H1 (cell line): ENCODE measurements at regions not wholly inside any gene's neighbourhood (a gene's known extent, or its start where the extent isn't known, plus 50 kb on each side); places are given as distances from the start of the nearest gene placed in this dataset.

Source experiments
- CTCF ChIA-PET: fragments of 300-600 bp; sonication (Branson Sonifier 250); formaldehyde crosslinking; loops from one replicate; lab custom pipeline; 2021; ENCODE audit not compliant: partially characterized antibody; lab: Charles Lee
- POLR2A ChIA-PET: fragments of 300-600 bp; sonication (Branson Sonifier 250); formaldehyde crosslinking; loops from one replicate; lab custom pipeline; 2021; ENCODE audit warnings: inconsistent platforms; ENCODE audit not compliant: partially characterized antibody; lab: Charles Lee
- DNase-seq, 2 experiments: peaks; one replicate each; pipeline versions ENCODE4 v3.0.0 to v3.0.0-alpha.2; 2010 to 2022; ENCODE audit warnings: low spot score in 2 of 2, low read depth in 1 of 2, mixed read lengths in 1 of 2
- FAIRE-seq: peaks from 2 replicates; lab custom pipeline; 2011; peaks lifted over from hg19 to GRCh38; lab: Jason Lieb, UNC
- H2AFZ ChIP-seq: 2 replicates; pipeline ENCODE4 v1.8.1; 2012; ENCODE audit warnings: low read length, inconsistent platforms
- H2AK5ac ChIP-seq: 2 replicates; pipeline ENCODE4 v1.6.1; 2013; ENCODE audit warnings: low read depth, low read length
- H2BK120ac ChIP-seq: replicated peaks from 2 replicates; pipeline ENCODE3; 2013; ENCODE audit warnings: low read depth, low read length, inconsistent platforms
- H2BK12ac ChIP-seq: 2 replicates; pipeline ENCODE4 v1.6.1; 2013; ENCODE audit warnings: low read depth, low read length
- H2BK15ac ChIP-seq: 2 replicates; pipeline ENCODE4 v1.6.1; 2013; ENCODE audit warnings: low read length
- H2BK20ac ChIP-seq: 2 replicates; pipeline ENCODE4 v1.6.1; 2013; ENCODE audit warnings: low read length
- H2BK5ac ChIP-seq: 2 replicates; pipeline ENCODE4 v1.6.1; 2013; ENCODE audit warnings: low read depth, low read length
- H3K14ac ChIP-seq: 2 replicates; pipeline ENCODE4 v1.6.1; 2013; ENCODE audit warnings: inconsistent platforms; ENCODE audit not compliant: insufficient read length
- H3K18ac ChIP-seq: 2 replicates; pipeline ENCODE4 v1.6.1; 2013; ENCODE audit warnings: low read length; ENCODE audit errors: extremely low read depth
- H3K23ac ChIP-seq: 2 replicates; pipeline ENCODE4 v1.6.1; 2013; ENCODE audit warnings: inconsistent platforms; ENCODE audit not compliant: insufficient read length
- H3K23me2 ChIP-seq: 2 replicates; pipeline ENCODE4 v1.6.1; 2013; ENCODE audit warnings: low read depth, low read length
- H3K27ac ChIP-seq: 2 replicates; pipeline ENCODE4 v1.6.1; 2011; ENCODE audit warnings: low read depth, low read length, inconsistent platforms
- H3K27me3 ChIP-seq, 4 experiments: replicated peaks in 1 of 4; 1 replicate in 1 of 4; 2 replicates in 3 of 4; pipeline versions ENCODE4 v1.6.1 to v1.8.1; 2011 to 2013; ENCODE audit warnings: low read length in 3 of 4, mild to moderate bottlenecking in 3 of 4, inconsistent platforms in 2 of 4, mixed read lengths in 2 of 4, moderate library complexity in 1 of 4; ENCODE audit not compliant: control insufficient read depth in 3 of 4, insufficient read depth in 3 of 4; ENCODE audit errors: extremely low read depth in 1 of 4
- H3K36me3 ChIP-seq, 4 experiments: 2 replicates each; pipeline versions ENCODE4 v1.6.1 to v1.8.1; 2011 to 2013; ENCODE audit warnings: mild to moderate bottlenecking in 4 of 4, low read length in 3 of 4, moderate library complexity in 2 of 4, control low read depth in 1 of 4, inconsistent platforms in 1 of 4; ENCODE audit not compliant: insufficient read depth in 4 of 4, control insufficient read depth in 2 of 4
- H3K4ac ChIP-seq: replicated peaks from 2 replicates; pipeline ENCODE3; 2013; ENCODE audit warnings: low read length, low read depth, mixed read lengths, inconsistent platforms; ENCODE audit not compliant: insufficient read length
- H3K4me1 ChIP-seq, 4 experiments: replicated peaks in 1 of 4; 1 replicate in 1 of 4; 2 replicates in 3 of 4; pipeline versions ENCODE4 v1.6.1 to v1.8.1; 2011 to 2013; ENCODE audit warnings: low read length in 3 of 4, inconsistent platforms in 2 of 4, mixed read lengths in 1 of 4; ENCODE audit not compliant: insufficient read depth in 4 of 4, control insufficient read depth in 3 of 4
- H3K4me2 ChIP-seq, 2 experiments: 2 replicates each; pipeline versions ENCODE4 v1.6.1 to v1.8.1; 2011 to 2013; ENCODE audit warnings: low read depth in 2 of 2, low read length in 2 of 2, control low read depth in 1 of 2, inconsistent platforms in 1 of 2, mild to moderate bottlenecking in 1 of 2; ENCODE audit not compliant: insufficient read depth in 1 of 2
- H3K4me3 ChIP-seq, 4 experiments: fragments of 200-600, 300-600 bp in 1 of 4; sonication (generic), shearing (Covaris generic), sonication (Bioruptor Twin) in 1 of 4; 2 replicates each; pipeline versions ENCODE4 v1.5.1 to v1.8.1; 2011 to 2016; ENCODE audit warnings: low read length in 4 of 4, low read depth in 3 of 4, control low read depth in 2 of 4, inconsistent platforms in 2 of 4, mild to moderate bottlenecking in 2 of 4, mixed read lengths in 1 of 4, moderate library complexity in 1 of 4; ENCODE audit not compliant: insufficient read depth in 2 of 4; ENCODE audit errors: extremely low read depth in 1 of 4
- H3K56ac ChIP-seq: replicated peaks from 2 replicates; pipeline ENCODE3; 2013; ENCODE audit warnings: low read depth, mild to moderate bottlenecking, mixed read lengths, low read length, inconsistent platforms; ENCODE audit not compliant: insufficient read length
- H3K79me1 ChIP-seq: 2 replicates; pipeline ENCODE4 v1.6.1; 2013; ENCODE audit warnings: low read depth, low read length, control low read depth
- H3K79me2 ChIP-seq, 2 experiments: 2 replicates each; pipeline versions ENCODE4 v1.6.1 to v1.8.1; 2012 to 2013; ENCODE audit warnings: low read length in 2 of 2, mild to moderate bottlenecking in 2 of 2, inconsistent platforms in 1 of 2; ENCODE audit not compliant: insufficient read depth in 2 of 2, control insufficient read depth in 1 of 2
- H3K9ac ChIP-seq, 4 experiments: replicated peaks in 1 of 4; 1 replicate in 1 of 4; 2 replicates in 3 of 4; pipeline versions ENCODE4 v1.6.1 to v1.8.1; 2011 to 2013; ENCODE audit warnings: low read depth in 3 of 4, low read length in 3 of 4, control low read depth in 2 of 4, mild to moderate bottlenecking in 2 of 4, moderate library complexity in 2 of 4, inconsistent platforms in 1 of 4; ENCODE audit errors: extremely low read depth in 1 of 4
- H3K9me3 ChIP-seq, 2 experiments: 2 replicates each; pipeline versions ENCODE4 v1.6.1 to v1.8.1; 2012 to 2013; ENCODE audit warnings: mild to moderate bottlenecking in 2 of 2, moderate library complexity in 2 of 2, control low read depth in 1 of 2, inconsistent platforms in 1 of 2, low read depth in 1 of 2, low read length in 1 of 2, mixed read lengths in 1 of 2; ENCODE audit not compliant: insufficient read depth in 2 of 2
- H4K20me1 ChIP-seq, 2 experiments: replicated peaks in 1 of 2; 2 replicates each; pipeline versions ENCODE3 to v1.8.1; 2011 to 2013; ENCODE audit warnings: inconsistent platforms in 2 of 2, low read length in 2 of 2, mild to moderate bottlenecking in 1 of 2; ENCODE audit not compliant: insufficient read depth in 2 of 2, control insufficient read depth in 1 of 2
- H4K5ac ChIP-seq: 2 replicates; pipeline ENCODE4 v1.6.1; 2013; ENCODE audit warnings: low read length, low read depth, mixed read lengths, inconsistent platforms; ENCODE audit not compliant: insufficient read length
- H4K8ac ChIP-seq: 2 replicates; pipeline ENCODE4 v1.8.0; 2013; ENCODE audit warnings: mild to moderate bottlenecking, moderate library complexity, low read length, inconsistent platforms; ENCODE audit not compliant: insufficient read depth; ENCODE audit errors: extremely low read depth
- H4K91ac ChIP-seq: replicated peaks from 2 replicates; pipeline ENCODE3; 2013; ENCODE audit warnings: low read length, mixed read lengths, inconsistent platforms; ENCODE audit not compliant: insufficient read length
- NANOG ChIP-seq: IDR thresholded peaks from 2 replicates; pipeline ENCODE4 v1.6.1; 2011; ENCODE audit warnings: low read length, low read depth, mild to moderate bottlenecking, inconsistent platforms; ENCODE audit not compliant: insufficient read depth, poor library complexity, severe bottlenecking
- NRF1 ChIP-seq: IDR thresholded peaks from 2 replicates; pipeline ENCODE4 v1.6.1; 2011; ENCODE audit warnings: mild to moderate bottlenecking, low read depth, low read length, improper control_type of control experiment
- RNF2 ChIP-seq: fragments of 200-900, 300-1000 bp; sonication (generic); IDR thresholded peaks from 2 replicates; pipeline ENCODE4 v1.7.1; 2016; ENCODE audit warnings: borderline replicate concordance, low read depth, mild to moderate bottlenecking, antibody characterized with exemption, low read length; ENCODE audit not compliant: poor library complexity, severe bottlenecking; ENCODE audit errors: missing control alignments
- WGBS, 2 experiments: shearing (Covaris generic) in 1 of 2; methylation state at CpG; one replicate each; pipeline versions ENCODE4 v1.1.6 to v1.1.7; 2013 to 2015; ENCODE audit warnings: low lambda C conversion rate in 2 of 2, mixed read lengths in 2 of 2, inconsistent platforms in 1 of 2, low coverage in 1 of 2, missing lambda C conversion rate in 1 of 2; ENCODE audit not compliant: insufficient replicate concordance in 2 of 2, insufficient coverage in 1 of 2, insufficient read length in 1 of 2; ENCODE audit errors: extremely low coverage in 1 of 2, missing lambda C conversion rate in 1 of 2; 5-methylcytosine and 5-hydroxymethylcytosine counted together

GRCh38 chr17:53740312-53740711, 82.4 kb upstream of the KIF2B start:
- CTCF ChIA-PET: no interaction called here

More at GRCh38 chr17:53740312-53740711, 82.4 kb upstream of the KIF2B start:
- H3K4me3 ChIP-seq: no peak overlapping the region
- H3K56ac ChIP-seq: no peak overlapping the region
- no peak overlapping the region for H3K27ac ChIP-seq
- WGBS, 2 experiments: 89% methylated on average over 1 of the region's 1 CpG; no CpG with 5 or more reads in 1 of the 2 experiments
- H3K23me2 ChIP-seq: no peaks in the 10 kb centered on the region
- H3K9ac ChIP-seq: no peak overlapping the region
- no peak overlapping the region for H4K91ac ChIP-seq
- no peak overlapping the region for H2BK120ac ChIP-seq
- no peaks in the 10 kb centered on the region for H3K79me1 ChIP-seq
- H3K4ac ChIP-seq: no peak overlapping the region
- H3K9me3 ChIP-seq: peaks cover 4 to 5% of the 10 kb centered on the region in 2 experiments; a peak in 2 of 4 replicates
- H2AFZ ChIP-seq: no peak overlapping the region
- no peak for DNase-seq
- H3K23ac ChIP-seq: no peak overlapping the region
- TF ChIP-seq NRF1 (no peak), NANOG (no peak), RNF2 (no peak)
- H3K79me2 ChIP-seq: no peaks in the 10 kb centered on the region
- FAIRE-seq: no peak
- H3K36me3 ChIP-seq: peaks cover 0 to 2% (median 0%) of the 10 kb centered on the region in 4 experiments; a peak in 3 of 8 replicates
- no peaks in the 10 kb centered on the region for H3K27me3 ChIP-seq
- POLR2A ChIA-PET: no interaction called here
- H4K20me1 ChIP-seq: no peaks in the 10 kb centered on the region
- H3K4me2 ChIP-seq: no peak overlapping the region
- H3K14ac ChIP-seq: no peak overlapping the region
- H3K4me1 ChIP-seq: peaks cover 0 to 3% (median 0%) of the 10 kb centered on the region in 4 experiments; a peak in 1 of 7 replicates
- H2AK5ac ChIP-seq: no peak overlapping the region
- no peak overlapping the region for H4K5ac ChIP-seq
- no peak overlapping the region for H4K8ac ChIP-seq
- no peak overlapping the region for H2BK5ac ChIP-seq
- no peak overlapping the region for H2BK12ac ChIP-seq
- no peak overlapping the region for H2BK15ac ChIP-seq
- H3K18ac ChIP-seq: no peak overlapping the region
- no peak overlapping the region for H2BK20ac ChIP-seq
